ENCODE measurements at regions not wholly inside any gene's neighbourhood (a gene's known extent, or its start where the extent isn't known, plus 50 kb on each side); places are given as distances from the start of the nearest gene placed in this dataset.

GRCh38 chr9:532707-533106 is 308.8 kb upstream of the DMRT1 start:
- peaks cover 52% of the 10 kb centered on the region for H3K79me2 ChIP-seq (ENCODE audit: low read length)
- H3K9me2 ChIP-seq (replicated peaks; ENCODE audit: low read length) = no peaks in the 10 kb centered on the region
- H3K9ac ChIP-seq (ENCODE audit: low read length) = no peak overlapping the region
- H3K27ac ChIP-seq (ENCODE audit: low read length) = no peak overlapping the region
- H4K20me1 ChIP-seq (ENCODE audit: low read length) = no peaks in the 10 kb centered on the region
- H3K4me3 ChIP-seq (ENCODE audit: low read length) = no peak overlapping the region
- H3K4me2 ChIP-seq (ENCODE audit: low read length) = no peak overlapping the region
- H2AFZ ChIP-seq (ENCODE audit: low read length) = no peak overlapping the region
- intact Hi-C loops (cut with micrococcal nuclease) = loop anchor here (5.0 kb wide), 1 partner anchor 230 kb away; no protein-coding TSS in a partner anchor
- H3K4me1 ChIP-seq (ENCODE audit: insufficient read depth, low read length) = peaks cover 20% of the 10 kb centered on the region
- CTCF ChIA-PET = no interaction called here
- no peak for ATAC-seq
- no peaks in the 10 kb centered on the region for H3F3A ChIP-seq (ENCODE audit: low read length, unreplicated experiment)
- H3K9me3 ChIP-seq (ENCODE audit: low read length) = no peaks in the 10 kb centered on the region
- TF ChIP-seq CTCF (conservative IDR thresholded peaks at IDR 0.05; ENCODE audit: low read depth, low read length) (no peak), EZH2phosphoT487 (IDR thresholded peaks at IDR 0.05; ENCODE audit: borderline replicate concordance, low read length) (no peak), EZH2 (IDR thresholded peaks at IDR 0.05; ENCODE audit: low read length, unreplicated experiment) (no peak)
- no peaks in the 10 kb centered on the region for H3K36me3 ChIP-seq (ENCODE audit: low read depth, low read length)
- POLR2A ChIA-PET (ENCODE audit: unreplicated experiment) = no interaction called here
- no peaks in the 10 kb centered on the region for H3K27me3 ChIP-seq (ENCODE audit: low read length)
- DNase-seq = no peak
- BruUV-seq (replicated peaks) = no TSS peak

GRCh38 chr9:534886-535285 is 306.6 kb upstream of the DMRT1 start:
- Histone ChIP-seq H3K4me2 (ENCODE audit: low read length) (0 out of 2 replicates have a peak overlapping the region, but pooled peaks have one; percentile 5), H3K27me3 (ENCODE audit: low read length) (no peaks in the 10 kb centered on the region), H3K4me3 (ENCODE audit: low read length) (no peak overlapping the region), H3K4me1 (ENCODE audit: insufficient read depth, low read length) (peaks cover 20% of the 10 kb centered on the region), H3K36me3 (ENCODE audit: low read depth, low read length) (no peaks in the 10 kb centered on the region), H3K79me2 (ENCODE audit: low read length) (peaks cover 54% of the 10 kb centered on the region), H2AFZ (ENCODE audit: low read length) (no peak overlapping the region), H3K27ac (ENCODE audit: low read length) (0 out of 2 replicates have a peak overlapping the region, but pooled peaks have one; percentile 9), H3K9me3 (ENCODE audit: low read length) (no peaks in the 10 kb centered on the region), H3K9me2 (replicated peaks; ENCODE audit: low read length) (no peaks in the 10 kb centered on the region), H4K20me1 (ENCODE audit: low read length) (no peaks in the 10 kb centered on the region), H3K9ac (ENCODE audit: low read length) (no peak overlapping the region), H3F3A (ENCODE audit: low read length, unreplicated experiment) (no peaks in the 10 kb centered on the region)
- no peak for TF ChIP-seq EZH2phosphoT487 (IDR thresholded peaks at IDR 0.05; ENCODE audit: borderline replicate concordance, low read length)
- no peak for TF ChIP-seq CTCF (conservative IDR thresholded peaks at IDR 0.05; ENCODE audit: low read depth, low read length)
- no peak for TF ChIP-seq EZH2 (IDR thresholded peaks at IDR 0.05; ENCODE audit: low read length, unreplicated experiment)
- POLR2A ChIA-PET (ENCODE audit: unreplicated experiment) = no interaction called here
- no TSS peak for BruUV-seq (replicated peaks)
- peak; percentile 60 for DNase-seq
- intact Hi-C loops (cut with micrococcal nuclease) = loop anchor here (5.0 kb wide), 1 partner anchor 227 kb away; no protein-coding TSS in a partner anchor
- CTCF ChIA-PET = no interaction called here
- peak; percentile 37 for ATAC-seq

GRCh38 chr9:535356-535755 is 306.1 kb upstream of the DMRT1 start:
- Histone ChIP-seq H3K9ac (ENCODE audit: low read length) (no peak overlapping the region), H3K27me3 (ENCODE audit: low read length) (no peaks in the 10 kb centered on the region), H4K20me1 (ENCODE audit: low read length) (no peaks in the 10 kb centered on the region), H3F3A (ENCODE audit: low read length, unreplicated experiment) (no peaks in the 10 kb centered on the region), H3K4me2 (ENCODE audit: low read length) (0 out of 2 replicates have a peak overlapping the region, but pooled peaks have one; percentile 5), H3K9me2 (replicated peaks; ENCODE audit: low read length) (no peaks in the 10 kb centered on the region), H3K9me3 (ENCODE audit: low read length) (no peaks in the 10 kb centered on the region), H2AFZ (ENCODE audit: low read length) (no peak overlapping the region), H3K36me3 (ENCODE audit: low read depth, low read length) (no peaks in the 10 kb centered on the region), H3K27ac (ENCODE audit: low read length) (0 out of 2 replicates have a peak overlapping the region, but pooled peaks have one; percentile 9), H3K79me2 (ENCODE audit: low read length) (peaks cover 53% of the 10 kb centered on the region), H3K4me1 (ENCODE audit: insufficient read depth, low read length) (peaks cover 19% of the 10 kb centered on the region), H3K4me3 (ENCODE audit: low read length) (no peak overlapping the region)
- no TSS peak for BruUV-seq (replicated peaks)
- no peak for ATAC-seq
- intact Hi-C loops (cut with micrococcal nuclease) = no loop called here
- TF ChIP-seq EZH2 (IDR thresholded peaks at IDR 0.05; ENCODE audit: low read length, unreplicated experiment) (no peak), EZH2phosphoT487 (IDR thresholded peaks at IDR 0.05; ENCODE audit: borderline replicate concordance, low read length) (no peak)
- ChIA-PET CTCF (no interaction called here), POLR2A (ENCODE audit: unreplicated experiment) (no interaction called here)
- DNase-seq = no peak
